Testis (tissue), 2 donors: ENCODE measurements at regions not wholly inside any gene's neighbourhood (a gene's known extent, or its start where the extent isn't known, plus 50 kb on each side); places are given as distances from the start of the nearest gene placed in this dataset.

ENCODE experiments used
- POLR2A ChIP-seq: fragments of 450-650 bp; IDR thresholded peaks from one replicate; pipeline ENCODE4 v1.6.1; 2017; ENCODE audit warnings: antibody characterized with exemption, mild to moderate bottlenecking, moderate library complexity
- TF ChIP-seq, protein P1 (sequence below), 3 experiments: fragments of 450-650 bp in 2 of 3; fragments of 200-600 bp in 1 of 3; sonication (generic) in 1 of 3; IDR thresholded peaks; one replicate each; pipeline ENCODE4 v1.5.1; 2016 to 2019; ENCODE audit warnings: antibody characterized with exemption in 3 of 3, mild to moderate bottlenecking in 2 of 3, moderate library complexity in 1 of 3

DNA sequence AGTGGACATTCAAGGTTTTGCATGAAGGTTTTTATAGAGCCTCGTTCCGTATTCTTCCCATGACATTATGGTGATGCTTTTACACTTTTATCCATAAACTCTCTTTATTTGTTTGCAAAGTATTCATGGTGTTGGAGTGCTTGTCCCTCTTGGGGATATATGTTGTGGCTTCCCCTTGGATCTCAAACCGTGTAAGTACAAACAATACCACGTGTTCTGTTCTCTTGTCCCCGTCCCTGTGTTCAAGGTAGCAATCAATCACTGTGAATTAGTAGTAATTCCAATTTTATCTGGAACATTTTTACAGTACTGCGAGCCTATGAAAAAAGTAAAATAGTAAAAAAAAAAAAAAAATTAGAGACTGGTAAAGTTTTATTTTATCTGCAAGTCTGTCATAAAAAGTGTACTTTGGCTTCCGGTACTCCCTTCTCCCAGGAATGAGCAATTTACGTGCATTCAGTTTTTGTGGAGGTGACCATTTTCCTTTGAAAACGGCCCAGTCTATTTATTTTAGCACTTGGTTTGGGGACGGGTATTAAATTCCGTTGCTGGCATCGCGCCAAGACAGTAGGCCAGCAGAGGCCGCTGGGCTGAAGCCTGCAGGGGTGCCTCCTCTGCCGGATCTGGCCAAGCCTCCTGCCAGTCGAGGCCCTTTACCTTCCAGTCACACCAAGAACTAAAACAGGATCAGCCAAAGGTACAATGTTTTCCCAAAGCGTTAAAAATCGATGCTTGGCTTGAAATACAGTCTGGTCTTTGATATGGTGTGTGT is 175.7 kb downstream of the SOCS6 start:
- no peak for TF ChIP-seq POLR2A
- TF ChIP-seq, protein P1, sequence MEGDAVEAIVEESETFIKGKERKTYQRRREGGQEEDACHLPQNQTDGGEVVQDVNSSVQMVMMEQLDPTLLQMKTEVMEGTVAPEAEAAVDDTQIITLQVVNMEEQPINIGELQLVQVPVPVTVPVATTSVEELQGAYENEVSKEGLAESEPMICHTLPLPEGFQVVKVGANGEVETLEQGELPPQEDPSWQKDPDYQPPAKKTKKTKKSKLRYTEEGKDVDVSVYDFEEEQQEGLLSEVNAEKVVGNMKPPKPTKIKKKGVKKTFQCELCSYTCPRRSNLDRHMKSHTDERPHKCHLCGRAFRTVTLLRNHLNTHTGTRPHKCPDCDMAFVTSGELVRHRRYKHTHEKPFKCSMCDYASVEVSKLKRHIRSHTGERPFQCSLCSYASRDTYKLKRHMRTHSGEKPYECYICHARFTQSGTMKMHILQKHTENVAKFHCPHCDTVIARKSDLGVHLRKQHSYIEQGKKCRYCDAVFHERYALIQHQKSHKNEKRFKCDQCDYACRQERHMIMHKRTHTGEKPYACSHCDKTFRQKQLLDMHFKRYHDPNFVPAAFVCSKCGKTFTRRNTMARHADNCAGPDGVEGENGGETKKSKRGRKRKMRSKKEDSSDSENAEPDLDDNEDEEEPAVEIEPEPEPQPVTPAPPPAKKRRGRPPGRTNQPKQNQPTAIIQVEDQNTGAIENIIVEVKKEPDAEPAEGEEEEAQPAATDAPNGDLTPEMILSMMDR (IDR thresholded peaks at IDR 0.05) = peak in 2 of 3 experiments; percentile 10 to 31
